ENCODE measurements at regions not wholly inside any gene's neighbourhood (a gene's known extent, or its start where the extent isn't known, plus 50 kb on each side); places are given as distances from the start of the nearest gene placed in this dataset.
"Not testable (repeated sequence)": the region's sequence is repeated elsewhere in the genome, so short reads cannot be mapped to it uniquely, and the experiment has no call there.

DNA sequence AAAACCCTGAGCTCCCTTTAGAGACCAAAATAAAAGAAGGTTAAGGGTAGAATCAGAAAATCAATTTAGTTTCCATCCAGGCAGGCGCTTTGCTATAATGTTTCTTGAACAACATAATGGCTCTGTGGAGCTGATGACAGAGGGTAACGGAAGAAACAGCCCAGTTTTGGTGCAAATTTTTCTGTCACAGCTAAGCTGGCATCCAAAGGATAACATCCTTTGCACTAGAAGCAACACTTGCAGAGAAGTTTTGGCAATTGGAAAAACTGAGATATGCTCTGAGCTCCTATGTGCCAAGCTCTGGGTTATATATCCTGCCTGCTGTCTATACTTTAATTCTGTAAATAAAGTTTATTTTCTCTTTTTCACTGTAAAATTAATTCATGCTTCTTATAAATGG lies 495.3 kb upstream of the API5 start:
- no peak overlapping the region for H3K4me3 Mint-ChIP-seq
- TF ChIP-seq, protein P1, sequence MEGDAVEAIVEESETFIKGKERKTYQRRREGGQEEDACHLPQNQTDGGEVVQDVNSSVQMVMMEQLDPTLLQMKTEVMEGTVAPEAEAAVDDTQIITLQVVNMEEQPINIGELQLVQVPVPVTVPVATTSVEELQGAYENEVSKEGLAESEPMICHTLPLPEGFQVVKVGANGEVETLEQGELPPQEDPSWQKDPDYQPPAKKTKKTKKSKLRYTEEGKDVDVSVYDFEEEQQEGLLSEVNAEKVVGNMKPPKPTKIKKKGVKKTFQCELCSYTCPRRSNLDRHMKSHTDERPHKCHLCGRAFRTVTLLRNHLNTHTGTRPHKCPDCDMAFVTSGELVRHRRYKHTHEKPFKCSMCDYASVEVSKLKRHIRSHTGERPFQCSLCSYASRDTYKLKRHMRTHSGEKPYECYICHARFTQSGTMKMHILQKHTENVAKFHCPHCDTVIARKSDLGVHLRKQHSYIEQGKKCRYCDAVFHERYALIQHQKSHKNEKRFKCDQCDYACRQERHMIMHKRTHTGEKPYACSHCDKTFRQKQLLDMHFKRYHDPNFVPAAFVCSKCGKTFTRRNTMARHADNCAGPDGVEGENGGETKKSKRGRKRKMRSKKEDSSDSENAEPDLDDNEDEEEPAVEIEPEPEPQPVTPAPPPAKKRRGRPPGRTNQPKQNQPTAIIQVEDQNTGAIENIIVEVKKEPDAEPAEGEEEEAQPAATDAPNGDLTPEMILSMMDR (IDR thresholded peaks at IDR 0.05): no peak
- no peak overlapping the region for H3K27ac Mint-ChIP-seq
- no peaks in the 10 kb centered on the region for H3K36me3 Mint-ChIP-seq (ENCODE audit: low read depth)
- no peaks in the 10 kb centered on the region for H3K27me3 Mint-ChIP-seq
- no peak for ATAC-seq (ENCODE audit: low read depth)
- no peaks in the 10 kb centered on the region for H3K4me1 Mint-ChIP-seq
- DNase-seq: no peak
- intact Hi-C loops (cut with micrococcal nuclease): no loop called here
- ChIA-PET CTCF (no interaction called here), POLR2A (no interaction called here)
- H3K9me3 Mint-ChIP-seq: peaks cover 7% of the 10 kb centered on the region

GRCh38 chr11:42819126-42819525 lies 492.7 kb upstream of the API5 start:
- no peaks in the 10 kb centered on the region for H3K4me1 Mint-ChIP-seq
- H3K9me3 Mint-ChIP-seq: peaks cover 7% of the 10 kb centered on the region
- no peak overlapping the region for H3K4me3 Mint-ChIP-seq
- intact Hi-C loops (cut with micrococcal nuclease): no loop called here
- TF ChIP-seq, protein P1 (IDR thresholded peaks at IDR 0.05): no peak
- ChIA-PET POLR2A (no interaction called here), CTCF (no interaction called here)
- DNase-seq (no peak), ATAC-seq (ENCODE audit: low read depth) (no peak)
- H3K27ac Mint-ChIP-seq: no peak overlapping the region
- H3K36me3 Mint-ChIP-seq (ENCODE audit: low read depth): no peaks in the 10 kb centered on the region
- H3K27me3 Mint-ChIP-seq: no peaks in the 10 kb centered on the region

- ATAC-seq (ENCODE audit: low read depth); H3K36me3 Mint-ChIP-seq (ENCODE audit: low read depth); CTCF ChIA-PET; POLR2A ChIA-PET; H3K9me3 Mint-ChIP-seq; H3K4me1 Mint-ChIP-seq; H3K27ac Mint-ChIP-seq; H3K4me3 Mint-ChIP-seq; H3K27me3 Mint-ChIP-seq; intact Hi-C loops (cut with micrococcal nuclease); DNase-seq: not testable (repeated sequence)
These were observed 489.6 kb upstream of the API5 start for GRCh38 chr11:42822188-42822587.

DNA sequence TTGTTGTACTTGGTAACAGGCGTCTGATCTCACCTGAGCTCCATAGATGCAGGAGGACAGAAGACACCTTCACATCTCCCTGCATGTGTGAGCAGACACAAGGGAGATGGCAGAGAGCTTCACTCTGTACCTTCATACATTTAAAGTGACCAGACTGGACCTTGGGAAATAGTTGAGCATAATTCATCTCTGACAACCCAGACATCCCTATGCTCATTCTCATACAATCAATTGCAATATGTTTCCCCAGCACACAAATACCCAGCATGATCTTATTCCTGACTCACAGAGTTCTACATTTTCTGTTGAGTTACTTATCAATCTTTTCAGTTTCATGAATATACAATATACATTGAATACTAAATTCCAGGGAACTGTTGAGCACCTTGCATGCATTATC lies 488.2 kb upstream of the API5 start:
- ATAC-seq (ENCODE audit: low read depth) (no peak), DNase-seq (no peak)
- TF ChIP-seq, protein P1 (IDR thresholded peaks at IDR 0.05): no peak
- intact Hi-C loops (cut with micrococcal nuclease): no loop called here
- peaks cover 3% of the 10 kb centered on the region for H3K9me3 Mint-ChIP-seq
- no peaks in the 10 kb centered on the region for H3K4me1 Mint-ChIP-seq
- H3K27ac Mint-ChIP-seq: no peak overlapping the region
- CTCF ChIA-PET: no interaction called here
- POLR2A ChIA-PET: no interaction called here
- H3K36me3 Mint-ChIP-seq (ENCODE audit: low read depth): no peaks in the 10 kb centered on the region
- H3K4me3 Mint-ChIP-seq: no peak overlapping the region
- no peaks in the 10 kb centered on the region for H3K27me3 Mint-ChIP-seq

DNA sequence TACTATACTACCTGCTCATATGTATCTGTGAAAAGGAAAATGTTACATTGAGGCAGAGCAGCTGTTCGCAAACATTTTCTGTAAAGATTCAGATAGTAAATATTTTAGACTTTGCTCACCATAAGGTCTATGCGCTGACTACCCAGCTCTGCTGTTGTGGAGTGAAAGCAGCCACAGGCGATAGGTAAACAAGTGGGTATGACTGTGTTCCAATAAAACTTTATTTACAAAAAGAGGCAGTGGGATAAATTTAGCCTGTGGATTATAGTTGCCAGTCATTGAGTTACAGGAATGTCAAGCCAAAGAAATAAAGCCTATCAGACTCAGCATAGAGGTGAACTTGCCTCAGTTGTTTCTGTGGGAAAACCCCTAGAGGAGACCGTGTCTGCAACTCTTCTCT lies 487.7 kb upstream of the API5 start:
- no peaks in the 10 kb centered on the region for H3K36me3 Mint-ChIP-seq (ENCODE audit: low read depth)
- no peak overlapping the region for H3K4me3 Mint-ChIP-seq
- ChIA-PET POLR2A (no interaction called here), CTCF (no interaction called here)
- no peaks in the 10 kb centered on the region for H3K27me3 Mint-ChIP-seq
- H3K9me3 Mint-ChIP-seq: peaks cover 2% of the 10 kb centered on the region
- ATAC-seq (ENCODE audit: low read depth): no peak
- TF ChIP-seq, protein P1 (IDR thresholded peaks at IDR 0.05): no peak
- intact Hi-C loops (cut with micrococcal nuclease): no loop called here
- H3K27ac Mint-ChIP-seq: no peak overlapping the region
- no peak for DNase-seq
- H3K4me1 Mint-ChIP-seq: no peaks in the 10 kb centered on the region

DNA sequence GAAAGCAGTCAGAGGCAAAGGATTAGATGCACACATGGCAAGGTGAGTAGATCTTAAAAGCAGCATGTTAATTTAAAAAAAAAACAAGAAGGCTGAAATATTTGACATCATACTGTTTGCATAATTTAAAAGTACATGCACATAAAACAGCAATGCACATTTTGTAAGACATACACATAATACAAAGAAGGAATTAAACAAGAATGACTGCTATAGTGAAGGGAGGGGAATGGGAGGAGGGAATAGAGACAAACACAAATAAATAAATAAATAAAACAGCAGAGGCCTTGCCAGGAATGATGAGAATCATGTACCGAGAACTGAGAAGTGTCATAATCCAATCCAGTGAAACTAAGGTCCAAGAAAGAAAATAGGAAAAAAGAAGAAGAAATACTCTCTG lies 486.2 kb upstream of the API5 start:
- Mint-ChIP-seq H3K4me3 (no peak overlapping the region), H3K27me3 (no peaks in the 10 kb centered on the region), H3K36me3 (ENCODE audit: low read depth) (no peaks in the 10 kb centered on the region), H3K4me1 (no peaks in the 10 kb centered on the region), H3K9me3 (peaks cover 2% of the 10 kb centered on the region), H3K27ac (no peak overlapping the region)
- DNase-seq: no peak
- CTCF ChIA-PET: no interaction called here
- no peak for ATAC-seq (ENCODE audit: low read depth)
- POLR2A ChIA-PET: no interaction called here
- TF ChIP-seq, protein P1 (IDR thresholded peaks at IDR 0.05): no peak
- intact Hi-C loops (cut with micrococcal nuclease): no loop called here

Data from activated B cell treated with CpG ODN at 0.5 μM for 24 hours (primary cell).